Ascending aorta (tissue), 2 donors: ENCODE measurements at regions not wholly inside any gene's neighbourhood (a gene's known extent, or its start where the extent isn't known, plus 50 kb on each side); places are given as distances from the start of the nearest gene placed in this dataset.

Experiments
- DNase-seq, 2 donors: peaks; one replicate each; pipeline ENCODE4 v3.0.0-alpha.2; 2019; ENCODE audit warnings: low spot score in 2 of 2
- H3K27ac ChIP-seq, 2 donors: fragments of 200-600 bp; sonication (generic); one replicate each; pipeline ENCODE4 v1.5.1; 2016 to 2017; ENCODE audit warnings: mild to moderate bottlenecking in 1 of 2
- H3K27me3 ChIP-seq: fragments of 200-600 bp; sonication (generic); one replicate; pipeline ENCODE4 v1.5.1; 2017
- H3K36me3 ChIP-seq, 2 donors: fragments of 200-600 bp; sonication (generic); one replicate each; pipeline ENCODE4 v1.5.1; 2016
- H3K4me1 ChIP-seq, 2 donors: fragments of 200-600 bp; sonication (generic); one replicate each; pipeline ENCODE4 v1.5.1; 2016 to 2017; ENCODE audit warnings: mild to moderate bottlenecking in 1 of 2
- H3K4me3 ChIP-seq, 2 donors: fragments of 200-600 bp; sonication (generic); one replicate each; pipeline ENCODE4 v1.5.1; 2016 to 2017; ENCODE audit warnings: mild to moderate bottlenecking in 1 of 2
- H3K9me3 ChIP-seq, 2 donors: fragments of 200-600 bp; sonication (generic); one replicate each; pipeline ENCODE4 v1.5.1; 2016
- CTCF ChIP-seq, 3 experiments: fragments of 200-600 bp in 2 of 3; fragments of 450-650 bp in 1 of 3; sonication (generic) in 2 of 3; IDR thresholded peaks; one replicate each; pipeline ENCODE4 v1.5.1; 2016 to 2019; ENCODE audit warnings: antibody characterized with exemption in 3 of 3, mild to moderate bottlenecking in 1 of 3, moderate library complexity in 1 of 3
- intact Hi-C: fragments of 100-400 bp; cut with DNase I; formaldehyde crosslinking; loops from one replicate; pipeline ENCODE4 v1.15.1; 2023

DNA sequence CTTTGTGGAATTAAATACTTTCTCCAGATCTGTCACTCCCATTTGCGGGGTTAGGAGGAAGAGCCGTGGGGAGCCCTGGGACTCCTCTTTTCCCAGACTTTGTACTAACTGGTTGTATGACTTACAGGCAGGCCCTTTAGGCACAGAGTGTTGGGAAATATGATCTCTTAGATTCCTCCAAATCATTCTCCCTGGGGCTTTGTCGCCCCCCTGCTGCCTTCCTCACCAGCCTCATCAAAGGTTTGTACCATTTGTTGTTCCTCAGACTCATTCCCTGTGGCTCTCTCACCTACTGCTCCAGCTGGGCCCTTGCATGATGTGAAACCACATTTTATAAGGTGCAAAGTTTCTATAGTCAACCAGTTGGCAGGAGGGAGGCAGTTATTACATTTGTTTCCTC is 56.4 kb downstream of the CRYGS start:
- H3K4me1 ChIP-seq, result peaks cover 0 to 6% of the 10 kb centered on the region in 2 donors
- no peaks in the 10 kb centered on the region for H3K36me3 ChIP-seq
- no peak overlapping the region for H3K27ac ChIP-seq
- intact Hi-C loops, result no loop called here
- H3K4me3 ChIP-seq, result no peak overlapping the region
- no peak for TF ChIP-seq CTCF (IDR thresholded peaks at IDR 0.05)
- H3K9me3 ChIP-seq, result no peaks in the 10 kb centered on the region
- DNase-seq, result no peak
- no peaks in the 10 kb centered on the region for H3K27me3 ChIP-seq

DNA sequence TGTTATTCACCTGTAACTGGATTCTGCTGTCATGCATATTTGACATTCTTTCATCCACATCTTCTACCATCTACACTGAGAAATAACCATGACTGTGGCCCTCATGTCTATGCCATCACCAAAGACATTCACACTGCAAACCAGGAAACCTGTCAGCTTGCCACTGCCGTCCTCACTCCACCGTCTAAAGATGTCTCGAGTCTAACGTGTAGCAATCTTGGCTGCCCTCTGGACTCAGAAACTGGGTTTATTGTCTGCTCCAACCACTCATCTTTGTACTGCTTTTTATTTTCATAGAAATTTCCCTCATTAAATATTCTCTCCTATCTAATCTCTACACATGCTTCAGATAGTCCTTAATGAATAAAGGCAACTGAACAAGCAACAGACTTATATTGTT is 57.1 kb downstream of the CRYGS start:
- no peak for TF ChIP-seq CTCF (IDR thresholded peaks at IDR 0.05)
- intact Hi-C loops, result no loop called here

GRCh38 chr3:186483611-186484340 is 60.4 kb downstream of the CRYGS start:
- H3K4me3 ChIP-seq, result no peak overlapping the region
- DNase-seq, result no peak
- H3K4me1 ChIP-seq, result no peaks in the 10 kb centered on the region
- no peaks in the 10 kb centered on the region for H3K27me3 ChIP-seq
- no peak for TF ChIP-seq CTCF (IDR thresholded peaks at IDR 0.05)
- intact Hi-C loops, result no loop called here
- no peaks in the 10 kb centered on the region for H3K9me3 ChIP-seq
- no peak overlapping the region for H3K27ac ChIP-seq
- no peaks in the 10 kb centered on the region for H3K36me3 ChIP-seq

More for the DNA sequence above, 57.1 kb downstream of the CRYGS start:
- no peaks in the 10 kb centered on the region for H3K9me3 ChIP-seq
- H3K27ac ChIP-seq, result no peak overlapping the region
- H3K36me3 ChIP-seq, result no peaks in the 10 kb centered on the region
- no peaks in the 10 kb centered on the region for H3K4me1 ChIP-seq
- no peak overlapping the region for H3K4me3 ChIP-seq
- H3K27me3 ChIP-seq, result no peaks in the 10 kb centered on the region
- DNase-seq, result no peak

GRCh38 chr3:186481526-186481925 is 62.7 kb downstream of the CRYGS start:
- H3K4me1 ChIP-seq, result no peaks in the 10 kb centered on the region
- H3K27me3 ChIP-seq, result no peaks in the 10 kb centered on the region
- H3K4me3 ChIP-seq, result no peak overlapping the region
- TF ChIP-seq CTCF (IDR thresholded peaks at IDR 0.05), result no peak
- H3K36me3 ChIP-seq, result no peaks in the 10 kb centered on the region
- DNase-seq, result no peak
- H3K9me3 ChIP-seq, result no peaks in the 10 kb centered on the region
- intact Hi-C loops, result no loop called here
- H3K27ac ChIP-seq, result no peak overlapping the region

DNA sequence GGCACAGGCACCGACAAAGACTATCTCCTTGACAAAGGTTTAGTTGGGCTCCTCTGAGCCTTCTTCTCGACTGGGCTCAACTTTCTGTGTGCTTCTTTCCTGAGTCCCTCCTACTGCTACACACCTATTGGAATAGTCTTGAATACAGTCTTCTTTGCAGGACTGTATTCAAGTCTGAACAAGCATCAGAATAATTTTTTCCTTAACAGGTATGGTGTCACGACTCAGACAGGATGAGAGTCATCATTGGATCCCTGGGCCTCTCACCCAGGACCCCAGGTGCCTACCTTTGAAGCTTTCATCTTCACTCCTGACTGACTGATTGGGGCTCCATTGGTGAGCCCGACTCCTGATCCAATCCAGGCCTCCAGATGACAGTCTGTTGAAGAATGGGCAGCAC is 66.3 kb downstream of the CRYGS start:
- H3K4me1 ChIP-seq, result no peaks in the 10 kb centered on the region
- intact Hi-C loops, result no loop called here
- H3K9me3 ChIP-seq, result no peaks in the 10 kb centered on the region
- no peak for DNase-seq
- H3K36me3 ChIP-seq, result no peaks in the 10 kb centered on the region
- no peak overlapping the region for H3K27ac ChIP-seq
- TF ChIP-seq CTCF (IDR thresholded peaks at IDR 0.05), result no peak
- no peak overlapping the region for H3K4me3 ChIP-seq
- no peaks in the 10 kb centered on the region for H3K27me3 ChIP-seq

GRCh38 chr3:186477033-186477432 is 67.1 kb downstream of the CRYGS start:
- intact Hi-C loops, result no loop called here
- no peaks in the 10 kb centered on the region for H3K36me3 ChIP-seq
- no peak overlapping the region for H3K27ac ChIP-seq
- no peak for TF ChIP-seq CTCF (IDR thresholded peaks at IDR 0.05)
- DNase-seq, result no peak
- no peaks in the 10 kb centered on the region for H3K4me1 ChIP-seq
- no peaks in the 10 kb centered on the region for H3K9me3 ChIP-seq
- no peaks in the 10 kb centered on the region for H3K27me3 ChIP-seq
- no peak overlapping the region for H3K4me3 ChIP-seq
